ENCODE measurements at regions not wholly inside any gene's neighbourhood (a gene's known extent, or its start where the extent isn't known, plus 50 kb on each side); places are given as distances from the start of the nearest gene placed in this dataset.

GRCh38 chr10:107717046-107717445 is 552.5 kb upstream of the SORCS1 start:
- TF ChIP-seq POLR2AphosphoS5 (IDR thresholded peaks at IDR 0.05) (no peak), EZH2 (IDR thresholded peaks at IDR 0.05; ENCODE audit: borderline replicate concordance, insufficient read depth, low read length, poor library complexity, severe bottlenecking) (no peak), CTCF (IDR thresholded peaks at IDR 0.05; ENCODE audit: poor library complexity, severe bottlenecking) (no peak), EP300 (conservative IDR thresholded peaks at IDR 0.05; ENCODE audit: poor library complexity, severe bottlenecking) (no peak), SMC3 (conservative IDR thresholded peaks at IDR 0.05; ENCODE audit: poor library complexity) (no peak), RAD21 (conservative IDR thresholded peaks at IDR 0.05) (no peak)
